Activated CD8-positive, alpha-beta T cell treated with anti-CD3 and anti-CD28 coated beads for 36 hours (primary cell): ENCODE measurements at regions not wholly inside any gene's neighbourhood (a gene's known extent, or its start where the extent isn't known, plus 50 kb on each side); places are given as distances from the start of the nearest gene placed in this dataset.

ENCODE experiments used
- ATAC-seq: fragments of 200-7000 bp; cut with Tn5 transposase; one replicate; pipeline ENCODE4 v1.10.0; 2021; ENCODE audit warnings: mild to moderate bottlenecking, moderate library complexity
- CTCF ChIA-PET: fragments of 350-600 bp; sonication (Branson Sonifier 250); formaldehyde crosslinking; loops from one replicate; lab custom pipeline; 2021; ENCODE audit warnings: antibody characterized with exemption; lab: Charles Lee
- POLR2A ChIA-PET: fragments of 350-600 bp; sonication (Branson Sonifier 250); formaldehyde crosslinking; loops from one replicate; lab custom pipeline; 2021; ENCODE audit warnings: antibody characterized with exemption; lab: Charles Lee
- DNase-seq: peaks from one replicate; pipeline ENCODE4 v3.0.0-alpha.2; 2020
- H3K27ac Mint-ChIP-seq: one replicate; pipeline ENCODE4 v1.8.0; 2021; ENCODE audit warnings: mild to moderate bottlenecking, mixed read lengths
- H3K27me3 Mint-ChIP-seq: one replicate; pipeline ENCODE4 v1.8.0; 2021; ENCODE audit warnings: mixed read lengths
- H3K36me3 Mint-ChIP-seq: one replicate; pipeline ENCODE4 v1.8.0; 2021; ENCODE audit warnings: low read depth, mixed read lengths
- H3K4me1 Mint-ChIP-seq: one replicate; pipeline ENCODE4 v1.8.0; 2021; ENCODE audit warnings: low read depth, mixed read lengths
- H3K4me3 Mint-ChIP-seq: one replicate; pipeline ENCODE4 v1.8.0; 2021; ENCODE audit warnings: mild to moderate bottlenecking, moderate library complexity, mixed read lengths
- H3K9me3 Mint-ChIP-seq: one replicate; pipeline ENCODE4 v1.8.0; 2021; ENCODE audit warnings: mixed read lengths
- CTCF ChIP-seq: fragments of 200-600 bp; IDR thresholded peaks from one replicate; pipeline ENCODE4 v1.8.0; 2022; ENCODE audit warnings: antibody characterized with exemption, mild to moderate bottlenecking
- intact Hi-C: fragments of 100-400 bp; cut with micrococcal nuclease; formaldehyde crosslinking; loops from one replicate; pipeline ENCODE4 v1.10.0; 2022

- Mint-ChIP-seq H3K4me3 (no peak overlapping the region), H3K36me3 (no peaks in the 10 kb centered on the region), H3K4me1 (no peaks in the 10 kb centered on the region), H3K9me3 (peaks cover 2% of the 10 kb centered on the region), H3K27ac (no peak overlapping the region), H3K27me3 (no peaks in the 10 kb centered on the region)
- CTCF ChIA-PET, result no interaction called here
- POLR2A ChIA-PET, result no interaction called here
- intact Hi-C loops, result no loop called here
- no peak for ATAC-seq
- no peak for DNase-seq
- no peak for TF ChIP-seq CTCF
Measured at GRCh38 chr7:41431671-41432070, 271.2 kb downstream of the INHBA start.

DNA sequence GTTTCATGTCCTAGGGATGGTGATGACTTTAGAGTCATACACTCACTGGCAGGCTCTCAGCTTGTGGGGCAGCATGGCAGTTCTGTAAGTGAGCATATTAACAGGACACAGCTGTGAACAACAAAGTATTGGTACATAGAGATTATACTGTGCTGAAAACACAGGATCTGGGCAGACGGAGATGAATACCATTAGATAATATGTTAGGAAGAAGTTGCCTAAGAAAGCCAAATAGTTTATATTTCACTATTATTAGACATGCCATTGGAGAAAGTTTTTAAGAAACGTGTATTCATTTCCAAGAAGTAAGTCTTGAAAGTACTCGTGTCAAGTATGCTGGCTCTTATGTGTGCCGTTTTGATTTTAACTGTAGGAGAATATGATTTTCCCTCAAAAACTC, 274.5 kb downstream of the INHBA start:
- Mint-ChIP-seq H3K36me3 (no peaks in the 10 kb centered on the region), H3K27me3 (no peaks in the 10 kb centered on the region), H3K4me3 (no peak overlapping the region), H3K27ac (no peak overlapping the region), H3K4me1 (no peaks in the 10 kb centered on the region), H3K9me3 (no peaks in the 10 kb centered on the region)
- DNase-seq (no peak), ATAC-seq (no peak)
- no peak for TF ChIP-seq CTCF
- intact Hi-C loops, result no loop called here
- ChIA-PET CTCF (no interaction called here), POLR2A (no interaction called here)

- intact Hi-C loops, result no loop called here
- TF ChIP-seq CTCF, result no peak
- Mint-ChIP-seq H3K27me3 (no peaks in the 10 kb centered on the region), H3K36me3 (no peaks in the 10 kb centered on the region), H3K9me3 (no peaks in the 10 kb centered on the region), H3K27ac (no peak overlapping the region), H3K4me1 (no peaks in the 10 kb centered on the region), H3K4me3 (no peak overlapping the region)
- no peak for DNase-seq
- ATAC-seq, result no peak
- POLR2A ChIA-PET, result no interaction called here
- CTCF ChIA-PET, result no interaction called here
Measured at GRCh38 chr7:41425926-41426325, 277.0 kb downstream of the INHBA start.

DNA sequence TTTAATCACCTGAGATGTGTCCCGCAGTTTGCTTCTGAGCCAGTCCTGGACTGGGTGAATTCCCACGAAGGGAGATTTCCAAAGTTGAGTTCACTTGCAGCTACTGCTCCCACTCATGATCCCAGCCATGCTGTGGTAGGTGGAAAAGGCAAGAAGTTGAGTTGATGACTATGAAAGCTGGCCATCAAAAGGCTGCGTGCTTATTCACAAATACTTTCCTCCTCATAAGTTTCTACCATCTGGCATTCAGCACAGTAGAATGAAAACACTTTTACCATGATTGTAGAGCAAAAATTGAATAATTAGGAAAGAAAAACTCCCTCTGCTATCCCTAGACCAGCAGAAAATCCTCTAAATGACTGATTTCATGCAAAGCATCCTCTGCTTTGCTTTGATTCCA, 281.8 kb downstream of the INHBA start:
- Mint-ChIP-seq H3K4me3 (no peak overlapping the region), H3K27ac (no peak overlapping the region), H3K36me3 (no peaks in the 10 kb centered on the region), H3K27me3 (no peaks in the 10 kb centered on the region), H3K9me3 (peaks cover 4% of the 10 kb centered on the region), H3K4me1 (no peaks in the 10 kb centered on the region)
- ATAC-seq (no peak), DNase-seq (no peak)
- no peak for TF ChIP-seq CTCF
- ChIA-PET CTCF (no interaction called here), POLR2A (no interaction called here)
- intact Hi-C loops, result no loop called here

DNA sequence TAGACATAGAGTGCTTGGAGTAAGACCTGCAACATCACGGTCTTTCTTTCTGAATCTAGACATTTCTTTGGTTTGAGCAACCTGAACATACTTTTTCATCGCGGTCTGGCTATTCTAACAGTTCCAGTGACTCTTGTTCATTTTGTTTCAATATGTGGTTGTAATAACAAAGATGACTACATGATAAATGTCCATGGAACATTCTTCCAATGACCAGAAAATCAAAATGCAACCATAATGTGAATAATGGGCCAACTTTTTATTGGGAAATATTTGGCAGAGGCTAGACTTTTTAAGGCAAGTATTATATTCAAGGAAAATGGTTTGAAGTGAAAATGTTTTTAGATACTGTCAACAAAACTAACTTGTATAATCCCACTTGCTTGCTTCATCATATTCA, 282.5 kb downstream of the INHBA start:
- Mint-ChIP-seq H3K36me3 (no peaks in the 10 kb centered on the region), H3K27ac (no peak overlapping the region), H3K4me3 (no peak overlapping the region), H3K9me3 (peaks cover 5% of the 10 kb centered on the region), H3K27me3 (no peaks in the 10 kb centered on the region), H3K4me1 (no peaks in the 10 kb centered on the region)
- DNase-seq, result no peak
- intact Hi-C loops, result no loop called here
- no peak for ATAC-seq
- no peak for TF ChIP-seq CTCF
- CTCF ChIA-PET, result no interaction called here
- POLR2A ChIA-PET, result no interaction called here
